Hematopoietic multipotent progenitor cell treated with erythropoietin and hydrocortisone succinate and interleukin-3 and kit ligand, for 17 days (in vitro differentiated cells): ENCODE measurements at regions not wholly inside any gene's neighbourhood (a gene's known extent, or its start where the extent isn't known, plus 50 kb on each side); places are given as distances from the start of the nearest gene placed in this dataset.

Experiments
- DNase-seq: peaks from one replicate; pipeline ENCODE4 v3.0.0-alpha.2; 2015; ENCODE audit warnings: low spot score

DNA sequence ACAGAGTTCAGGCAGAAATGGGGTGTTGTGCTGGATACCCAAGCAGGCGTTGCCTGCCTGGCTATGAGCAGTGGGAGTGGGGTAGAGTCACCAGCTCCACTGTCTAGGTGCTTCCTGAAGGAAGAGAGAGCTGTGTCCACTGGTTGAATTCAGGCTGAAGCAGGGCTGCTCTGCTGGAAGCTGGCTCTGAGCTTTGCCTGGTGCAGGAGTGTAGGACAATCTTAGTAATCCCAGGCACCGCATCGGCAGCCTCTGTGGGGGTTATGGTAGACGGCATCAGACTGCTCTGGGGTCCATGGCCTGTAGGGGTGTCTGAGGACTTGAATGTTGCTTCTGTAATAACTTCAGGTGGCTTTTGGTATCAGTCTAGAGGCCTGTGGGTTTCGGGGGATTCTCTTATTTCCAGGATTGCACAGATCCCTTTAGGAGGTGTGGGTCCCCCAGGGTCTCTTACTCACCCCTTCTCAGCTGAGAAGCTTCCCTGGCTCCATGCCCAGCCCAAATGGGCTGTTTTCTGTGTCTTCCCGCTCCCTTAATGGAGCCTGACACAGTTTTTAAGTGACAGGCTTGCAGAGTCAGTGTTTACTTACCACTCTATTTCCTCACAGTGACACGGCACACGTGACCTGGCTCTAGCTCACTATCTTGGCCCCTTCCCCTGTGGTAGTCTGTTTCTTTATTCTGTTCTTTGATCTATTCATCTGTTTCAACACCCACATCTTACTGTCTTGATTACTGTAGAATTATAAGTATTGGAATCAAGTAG lies 644.3 kb downstream of the CBLN2 start:
- no peak for DNase-seq

DNA sequence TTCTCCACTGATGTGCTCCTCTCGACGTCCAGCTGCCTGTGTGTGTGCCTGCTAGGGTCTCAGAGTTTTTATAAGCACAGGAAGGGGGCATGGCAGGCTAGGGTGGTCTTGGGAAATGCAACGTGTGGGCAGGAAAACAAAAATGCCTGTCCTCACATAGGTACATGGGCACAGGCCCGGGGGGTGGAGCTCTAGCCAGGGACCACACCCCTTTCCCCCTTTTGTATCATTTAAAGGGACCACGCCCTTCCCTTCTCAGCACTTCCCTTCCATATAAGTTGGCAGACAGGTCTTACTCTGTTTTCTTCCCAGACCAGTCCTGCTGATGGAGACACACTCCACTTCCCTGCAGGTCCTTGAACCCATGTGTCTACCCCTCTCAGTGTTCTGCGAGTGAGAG lies 645.0 kb downstream of the CBLN2 start:
- no peak for DNase-seq

DNA sequence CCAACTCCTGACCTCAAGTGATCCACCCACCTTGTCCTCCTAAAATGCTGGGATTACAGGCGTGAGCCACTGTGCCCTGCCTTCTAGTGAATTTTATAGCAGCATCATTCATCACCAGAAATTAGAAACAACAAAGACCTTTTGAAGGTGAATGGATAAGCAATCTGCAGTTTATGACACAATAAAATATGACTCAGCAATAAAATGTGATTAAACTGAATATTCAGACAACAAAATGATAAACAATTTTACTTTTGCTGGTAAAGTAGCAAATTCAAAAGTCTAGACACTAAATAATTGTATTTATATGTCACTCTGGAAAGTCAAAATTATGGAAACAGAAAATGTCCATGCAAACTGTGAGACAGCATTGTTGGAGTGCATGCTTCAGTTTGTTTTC lies 656.6 kb downstream of the CBLN2 start:
- DNase-seq, result no peak

DNA sequence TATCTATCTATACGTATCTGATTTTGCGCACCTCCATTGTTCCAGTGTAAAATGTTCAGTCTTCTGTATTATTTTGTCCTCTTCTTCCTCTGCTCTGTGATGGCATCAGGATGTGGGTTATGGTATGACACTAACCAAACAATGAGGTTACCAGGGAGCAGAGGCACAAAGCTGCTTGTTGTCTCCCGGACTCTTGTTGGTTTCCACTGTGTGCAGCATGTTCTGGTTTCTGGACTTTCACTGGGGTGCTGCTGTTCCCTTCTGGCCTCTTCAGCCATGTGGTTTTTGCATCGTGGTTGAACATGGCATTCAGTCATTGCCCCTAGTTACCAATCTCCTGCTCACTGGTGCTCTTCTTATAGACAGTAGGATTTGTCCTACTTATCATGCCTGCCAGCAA lies 665.9 kb downstream of the CBLN2 start:
- no peak for DNase-seq

DNA sequence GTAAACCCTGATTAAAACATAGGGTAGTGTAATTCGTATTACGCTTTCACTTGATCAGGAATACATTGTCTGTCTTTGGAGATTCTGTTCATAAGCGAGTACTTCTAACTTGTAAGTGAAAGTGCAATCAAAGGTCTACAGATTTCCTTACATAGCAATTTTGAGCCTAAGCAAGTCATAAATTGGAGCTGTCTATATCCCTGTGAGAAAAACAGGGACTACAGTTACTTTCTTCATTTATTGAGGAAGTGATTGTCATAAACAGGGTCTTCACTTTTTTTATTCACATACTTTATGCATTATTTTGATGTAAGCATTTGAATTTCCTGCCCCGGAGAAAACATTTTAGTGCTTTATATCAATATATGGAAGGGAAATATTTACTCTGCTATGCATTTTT lies 670.4 kb downstream of the CBLN2 start:
- no peak for DNase-seq

DNA sequence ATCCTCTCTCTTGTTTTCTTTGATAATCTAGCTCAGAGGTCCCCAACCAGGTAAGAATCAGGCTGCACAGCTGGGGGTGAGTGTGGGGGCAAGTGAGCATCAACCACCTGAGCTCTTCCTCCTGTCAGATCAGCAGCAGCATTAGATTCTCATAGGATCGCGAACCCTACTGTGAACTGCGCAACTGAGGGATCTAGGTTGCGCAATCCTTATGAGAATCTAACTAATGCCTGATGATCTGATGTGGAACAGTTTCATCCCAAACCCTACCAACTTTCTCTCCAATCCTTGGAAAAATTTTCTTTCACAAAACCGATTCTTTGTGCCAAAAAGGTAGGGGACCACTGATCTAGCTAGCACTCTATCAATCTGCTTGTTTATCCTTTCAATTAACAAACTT lies 678.3 kb downstream of the CBLN2 start:
- DNase-seq, result no peak

DNA sequence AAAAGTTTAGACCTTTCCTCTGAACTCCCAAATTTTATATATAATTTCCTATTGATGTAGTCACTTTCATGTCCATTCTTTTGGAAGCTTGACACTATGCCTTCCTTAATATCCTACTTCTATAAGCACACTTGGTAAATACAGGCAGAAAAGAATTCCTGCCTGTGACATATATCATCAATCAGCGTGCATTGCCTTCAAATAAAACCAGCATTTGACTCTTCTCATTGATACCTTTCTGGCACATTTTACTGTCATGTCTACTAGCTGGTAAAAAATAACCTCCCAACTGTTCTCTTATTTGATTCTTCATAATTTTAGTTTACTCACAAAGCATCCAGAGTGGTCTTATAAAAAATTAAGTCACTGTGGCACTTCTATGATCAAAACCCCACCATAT lies 693.5 kb downstream of the CBLN2 start:
- DNase-seq, result no peak

DNA sequence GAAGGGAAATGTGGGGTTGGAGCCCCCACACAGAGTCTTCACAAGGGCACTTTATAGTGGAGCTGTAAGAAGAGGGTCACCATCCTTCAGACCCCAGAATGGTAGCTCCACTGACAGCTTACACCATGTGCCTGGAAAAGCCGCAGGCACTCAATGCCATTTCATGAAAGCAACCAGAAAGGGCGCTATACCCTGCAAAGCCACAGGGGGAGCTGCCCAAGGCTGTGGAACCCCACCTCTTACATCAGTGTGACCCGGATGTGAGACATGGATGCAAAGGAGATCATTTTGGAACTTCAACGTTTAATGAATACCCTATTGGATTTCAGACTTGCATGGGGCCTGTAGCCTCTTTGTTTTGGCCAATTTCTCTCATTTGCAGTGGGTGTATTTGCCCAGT lies 694.7 kb downstream of the CBLN2 start:
- DNase-seq, result no peak

DNA sequence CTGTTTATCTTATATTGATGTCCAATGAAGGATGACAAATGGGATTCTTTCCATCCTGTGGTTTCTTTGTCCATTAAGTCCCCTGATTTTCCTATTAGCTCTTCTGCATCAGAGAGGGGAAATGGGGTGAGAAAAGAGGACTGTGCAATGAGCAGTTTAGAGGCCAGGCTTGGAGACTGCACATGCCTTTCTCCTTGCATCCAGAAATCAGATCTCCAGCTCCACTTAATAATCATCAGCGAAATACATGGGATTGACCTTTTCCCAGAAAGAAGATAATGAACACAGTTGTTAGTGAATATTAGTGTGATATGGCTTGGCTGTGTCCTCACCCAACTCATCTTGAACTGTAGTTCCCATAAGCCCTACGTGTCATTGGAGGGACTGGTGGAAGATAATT lies 697.4 kb downstream of the CBLN2 start:
- no peak for DNase-seq

DNA sequence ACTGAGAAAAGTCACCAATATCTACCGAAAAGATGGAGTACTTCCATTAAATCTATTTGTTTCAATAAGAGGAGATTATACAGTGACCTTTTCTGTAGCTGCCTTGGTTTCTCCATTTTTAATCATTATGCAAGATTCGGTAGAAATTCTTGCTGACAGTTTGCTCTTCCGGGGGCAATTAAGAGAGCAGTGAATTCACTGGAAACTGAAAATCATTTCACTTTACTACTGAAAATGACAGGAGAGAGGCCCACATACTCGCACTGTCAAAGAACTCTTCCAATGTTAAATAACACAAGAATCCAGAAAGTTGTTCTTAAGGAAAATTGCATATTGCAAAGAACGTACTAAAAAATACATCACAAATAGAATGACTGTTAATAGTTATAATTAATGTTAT lies 699.3 kb downstream of the CBLN2 start:
- no peak for DNase-seq

DNA sequence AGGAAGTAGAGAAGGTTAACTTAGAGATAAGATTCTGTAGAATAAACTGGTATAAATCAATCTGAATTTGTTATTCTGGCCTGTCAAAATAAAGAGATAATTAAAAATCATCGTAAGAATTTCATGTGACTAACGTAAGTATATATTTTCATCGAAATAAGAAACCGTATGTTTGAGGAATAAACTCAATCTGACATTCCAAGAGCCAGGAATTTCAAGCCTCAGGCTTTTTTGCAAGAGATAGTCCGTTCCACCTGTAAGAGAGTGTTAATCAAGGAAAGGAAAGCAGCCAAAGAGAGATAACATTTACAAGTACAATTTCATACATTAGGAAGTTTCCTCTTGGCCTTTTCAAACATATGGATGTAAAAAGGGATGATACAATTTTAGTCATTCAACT lies 701.5 kb downstream of the CBLN2 start:
- no peak for DNase-seq

DNA sequence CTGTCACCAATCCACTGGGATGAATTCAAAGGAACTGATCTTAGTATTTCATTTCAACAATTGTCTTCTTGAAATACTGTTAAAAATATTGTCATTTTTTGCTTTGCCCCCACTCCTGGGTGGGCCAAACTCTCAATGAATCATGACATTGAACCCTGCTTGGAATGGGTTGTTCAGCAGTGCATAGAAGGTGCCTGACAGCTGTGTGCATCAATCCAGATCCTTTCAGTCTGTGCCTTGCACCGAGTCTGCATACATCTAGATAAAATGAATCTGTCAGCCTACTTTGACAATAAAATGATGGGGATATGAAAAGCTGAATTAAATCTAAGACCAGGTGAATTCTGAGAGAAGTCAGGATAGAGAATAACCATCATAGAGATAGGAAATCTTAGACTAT lies 706.6 kb downstream of the CBLN2 start:
- no peak for DNase-seq

DNA sequence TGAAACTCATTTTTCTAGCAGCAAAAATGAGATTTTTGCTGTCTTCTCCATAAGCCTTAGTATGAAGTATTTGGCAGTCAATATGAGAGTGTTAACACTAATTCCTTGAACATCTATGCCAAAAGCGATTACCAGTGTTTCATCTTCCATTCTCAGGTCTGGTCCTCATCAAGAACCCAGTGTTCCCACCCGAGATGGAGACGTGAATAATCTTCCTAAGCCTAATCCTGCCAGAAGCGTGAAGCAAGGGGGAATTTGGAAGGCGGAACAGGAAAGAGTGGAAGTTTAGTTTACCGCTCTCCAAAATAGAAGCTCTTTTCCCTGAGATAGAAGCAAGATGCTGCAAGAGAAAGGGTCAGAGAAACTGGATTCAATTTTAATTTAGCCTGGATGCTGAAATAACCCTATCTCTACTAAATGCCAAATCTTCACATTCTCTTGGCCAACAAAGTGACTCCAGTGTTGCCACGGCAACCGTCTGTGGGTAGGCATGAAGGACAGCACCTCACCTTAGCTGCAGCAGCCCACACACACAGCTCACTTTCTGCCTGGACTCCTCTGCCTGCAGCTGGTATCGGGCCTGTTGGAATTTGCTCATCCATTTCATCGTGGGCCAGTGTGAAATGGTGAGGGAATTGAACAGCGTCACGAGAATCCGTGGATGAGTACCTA lies 711.1 kb downstream of the CBLN2 start:
- no peak for DNase-seq

DNA sequence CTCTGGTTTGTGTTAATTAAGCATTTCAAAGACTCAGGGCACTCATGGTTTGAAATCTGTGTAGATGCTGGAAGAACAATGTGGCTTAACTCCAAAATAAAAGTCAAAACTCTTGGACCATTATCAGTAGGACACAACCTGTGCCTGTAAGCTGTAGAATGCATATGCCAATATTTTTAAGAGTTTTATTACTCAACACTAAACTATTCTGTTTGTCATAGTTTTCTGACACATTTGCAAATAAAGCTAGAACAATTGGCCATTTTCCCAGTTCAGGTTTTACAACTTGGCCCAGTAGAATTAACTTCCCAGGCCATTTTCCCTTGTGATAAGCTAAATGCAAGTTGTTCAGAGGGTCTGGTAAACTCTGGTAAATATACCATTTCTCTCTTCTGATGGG lies 713.1 kb downstream of the CBLN2 start:
- DNase-seq, result no peak

DNA sequence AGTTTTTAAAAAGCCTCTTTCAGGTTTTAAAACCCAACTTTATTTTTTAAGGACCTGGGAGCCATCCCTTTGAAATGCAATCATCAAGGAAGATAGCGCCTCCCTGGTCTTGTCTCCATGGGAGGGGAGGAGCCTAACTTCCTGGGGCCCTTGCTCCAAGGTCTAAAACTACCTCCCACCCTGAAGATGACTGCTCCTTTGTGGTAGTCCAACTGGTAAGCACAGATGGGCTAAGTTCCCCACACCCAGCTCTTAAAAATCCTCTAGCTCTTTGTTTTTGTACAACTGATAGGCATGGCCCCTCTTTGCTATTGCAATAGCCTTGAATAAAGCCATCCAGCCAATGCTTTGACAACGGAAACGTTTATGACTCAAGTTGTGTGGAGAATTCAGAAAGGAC lies 716.8 kb downstream of the CBLN2 start:
- DNase-seq, result no peak

DNA sequence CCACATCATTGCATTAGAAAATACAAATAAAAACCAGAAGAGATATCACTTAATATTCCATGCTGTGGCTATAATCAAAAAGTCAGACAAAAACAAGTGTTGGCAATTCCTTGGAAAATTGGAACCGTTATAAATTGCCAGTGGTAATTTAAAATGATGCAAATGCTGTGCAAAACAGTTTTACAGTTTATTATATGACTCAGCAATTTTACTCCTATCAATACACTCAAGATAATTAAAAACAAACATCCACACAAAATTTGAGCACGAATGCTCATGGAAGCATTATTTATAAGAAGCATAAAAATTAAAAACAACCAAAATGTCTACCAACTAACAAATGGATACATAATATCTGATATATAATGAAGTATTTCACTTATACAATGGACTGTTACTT lies 728.8 kb downstream of the CBLN2 start:
- DNase-seq, result no peak

DNA sequence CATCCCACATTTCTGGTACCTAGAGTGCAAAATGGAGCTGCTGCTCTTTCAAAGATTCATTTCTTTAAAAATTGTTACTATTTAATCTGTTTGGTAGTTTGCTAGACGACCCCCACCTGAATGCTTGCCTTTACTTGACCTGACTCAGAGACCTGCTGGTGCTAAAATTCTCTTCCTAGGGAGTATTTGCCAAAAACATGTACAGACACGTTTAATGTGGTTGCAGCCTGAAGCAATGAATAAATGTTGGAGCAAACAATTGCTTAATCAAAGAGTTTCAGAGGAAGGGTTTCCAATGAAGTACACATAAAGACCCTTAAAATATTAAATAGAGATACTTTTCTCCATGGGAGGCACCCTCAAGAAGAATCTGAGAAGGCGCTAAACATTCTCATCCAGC lies 734.4 kb downstream of the CBLN2 start:
- DNase-seq, result no peak

DNA sequence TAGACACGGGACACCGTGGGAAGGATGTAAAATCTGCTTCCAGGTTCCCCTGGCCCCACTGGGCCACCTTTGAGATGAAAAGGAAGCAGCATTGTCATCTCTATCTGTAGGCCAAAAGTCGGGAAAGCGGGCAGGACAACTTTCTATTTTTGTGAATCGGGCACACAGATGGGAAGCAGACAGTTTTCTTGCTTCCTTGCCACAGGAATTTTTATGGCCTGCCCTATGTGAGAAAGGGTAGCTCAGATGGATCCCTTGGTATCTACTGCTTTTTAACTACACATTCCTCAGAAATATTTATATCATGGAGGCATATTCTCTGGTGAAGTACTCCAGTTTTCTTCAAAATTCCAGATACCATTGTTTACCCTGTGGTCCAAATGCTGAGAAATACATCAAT lies 735.5 kb downstream of the CBLN2 start:
- DNase-seq, result no peak

DNA sequence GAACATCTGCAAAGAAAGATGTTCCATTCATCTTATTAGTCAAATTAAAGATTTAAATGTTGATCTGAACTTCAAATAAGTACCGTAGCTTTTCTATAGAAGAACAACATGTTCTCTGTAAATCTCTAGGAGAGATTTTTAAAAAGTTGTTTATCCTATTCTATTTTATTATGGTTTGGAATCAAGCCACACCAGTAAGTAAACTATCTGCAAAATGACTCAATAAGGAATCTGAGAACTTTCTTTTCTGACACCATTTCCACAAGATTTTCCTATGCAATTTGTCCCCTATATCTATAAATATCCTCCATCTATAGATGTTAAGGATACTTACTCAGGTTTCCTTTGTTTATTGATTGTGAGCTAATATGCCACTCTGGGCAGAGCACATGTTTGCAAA lies 736.6 kb downstream of the CBLN2 start:
- DNase-seq, result no peak

DNA sequence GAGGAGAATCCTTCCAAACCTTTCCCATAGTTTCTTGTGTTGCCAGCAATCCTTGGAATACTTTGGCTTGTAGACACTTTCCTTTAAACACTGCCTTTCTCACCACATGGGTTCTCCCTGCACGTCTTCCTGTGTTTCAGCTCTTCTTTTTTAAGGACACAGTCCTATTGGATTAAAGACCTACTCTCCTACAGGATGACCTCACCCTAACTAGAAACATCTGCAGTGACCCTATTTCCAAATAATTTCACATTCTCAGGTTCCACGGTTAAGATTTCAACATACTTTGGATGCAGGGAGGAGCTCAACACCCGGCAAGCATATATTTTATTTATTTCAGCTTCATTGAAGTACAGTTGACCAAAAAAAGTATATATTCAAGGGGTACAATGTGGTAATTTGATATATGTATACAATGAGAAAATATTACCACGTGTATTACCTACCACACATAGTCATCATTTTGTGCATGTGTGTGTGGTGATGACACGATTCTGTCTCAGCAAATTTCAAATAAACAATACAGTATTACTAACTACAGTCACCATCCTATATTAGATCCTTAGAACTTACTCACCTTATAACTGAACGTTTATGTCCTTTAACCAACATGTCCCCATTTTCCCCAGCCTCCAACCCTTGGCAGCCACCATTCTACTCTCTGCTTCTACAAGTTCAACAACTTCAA lies 745.0 kb downstream of the CBLN2 start:
- DNase-seq, result no peak

DNA sequence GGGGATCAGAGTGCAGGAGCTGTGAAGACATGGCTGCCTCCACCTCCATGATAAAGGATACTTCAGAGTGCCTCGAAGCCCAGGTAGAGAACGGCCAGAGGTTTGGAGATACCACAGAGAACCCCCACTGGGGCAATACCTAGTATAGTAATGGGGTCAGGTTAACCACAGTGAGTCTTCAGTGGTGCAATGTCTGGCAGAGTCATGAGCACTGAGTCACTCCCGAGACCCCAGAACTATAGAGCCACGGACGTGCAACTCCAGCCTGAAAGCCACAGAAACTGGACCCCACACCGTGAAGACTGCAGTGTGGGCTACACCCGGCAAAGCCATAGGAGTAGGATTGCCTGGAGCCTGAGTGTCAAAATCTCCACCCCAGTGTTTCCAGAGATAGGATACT lies 746.6 kb downstream of the CBLN2 start:
- DNase-seq, result no peak

DNA sequence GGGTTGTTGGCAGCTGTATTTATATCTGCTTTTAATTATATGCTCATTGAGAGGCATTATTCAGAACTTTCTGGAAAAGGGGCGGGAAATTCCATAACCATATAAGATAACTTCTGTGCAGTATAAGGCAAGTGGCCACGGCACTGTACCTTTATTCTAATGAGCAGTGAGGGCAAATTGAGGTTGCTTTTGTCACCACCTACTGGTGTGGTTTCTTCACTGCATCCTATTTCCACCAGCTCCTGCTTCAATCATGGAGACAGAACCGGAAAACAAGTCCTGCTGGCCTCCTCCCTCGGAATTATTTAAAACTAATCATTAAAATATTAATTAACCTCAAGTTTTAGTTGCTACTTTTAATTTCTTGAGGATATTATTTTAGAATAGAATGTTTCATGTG lies 759.4 kb downstream of the CBLN2 start:
- DNase-seq, result no peak

DNA sequence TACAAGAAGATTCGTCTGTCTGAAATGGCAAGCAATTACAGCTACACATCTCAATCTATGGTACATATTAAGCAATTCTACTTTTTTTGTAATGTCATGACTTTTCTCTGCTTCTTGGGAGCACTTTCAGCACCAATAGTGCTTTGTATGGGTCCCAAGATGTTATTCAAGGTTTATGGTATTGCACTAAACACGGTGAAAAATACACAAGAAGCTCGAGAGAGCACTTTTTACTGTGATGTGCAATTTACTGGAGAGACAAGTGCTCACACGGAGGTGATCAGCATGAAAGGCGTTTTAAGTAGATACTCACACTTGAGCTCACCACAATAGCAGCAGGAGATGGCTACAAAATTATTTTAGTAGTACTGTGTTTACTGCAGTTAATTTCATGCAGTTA lies 783.6 kb downstream of the CBLN2 start:
- no peak for DNase-seq

DNA sequence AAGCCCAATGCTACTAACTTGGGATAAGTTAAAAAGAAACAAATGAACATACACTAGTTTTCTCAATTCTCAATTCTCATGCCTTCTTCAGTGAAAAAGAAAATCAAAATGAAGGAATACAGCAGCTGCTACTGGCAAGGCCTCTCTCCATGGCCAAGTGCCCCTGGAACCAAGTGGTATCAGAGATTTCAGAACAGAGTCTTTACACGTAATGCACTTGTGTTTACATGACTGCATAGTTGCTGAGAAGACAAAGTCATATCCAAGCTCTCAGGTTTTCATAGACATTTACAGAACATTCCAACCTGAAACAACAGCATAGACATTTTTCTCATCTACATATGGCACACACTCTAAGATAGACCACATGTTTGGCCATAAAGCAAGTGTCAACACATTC lies 789.9 kb downstream of the CBLN2 start:
- no peak for DNase-seq
